Endothelial cell (in vitro differentiated cells): ENCODE measurements at regions not wholly inside any gene's neighbourhood (a gene's known extent, or its start where the extent isn't known, plus 50 kb on each side); places are given as distances from the start of the nearest gene placed in this dataset.

Source experiments
- DNase-seq: peaks from one replicate; pipeline ENCODE4 v3.0.0; 2021; ENCODE audit warnings: low spot score
- H3K27ac Mint-ChIP-seq: one replicate; pipeline ENCODE4 v1.8.0; 2021; ENCODE audit warnings: mixed read lengths, inconsistent platforms; ENCODE audit not compliant: unreplicated experiment
- H3K27me3 Mint-ChIP-seq: one replicate; pipeline ENCODE4 v1.8.0; 2021; ENCODE audit warnings: mild to moderate bottlenecking, moderate library complexity, mixed read lengths, inconsistent platforms; ENCODE audit not compliant: unreplicated experiment
- H3K36me3 Mint-ChIP-seq: one replicate; pipeline ENCODE4 v1.8.0; 2021; ENCODE audit warnings: mild to moderate bottlenecking, low read depth, mixed read lengths, inconsistent platforms; ENCODE audit not compliant: unreplicated experiment
- H3K4me1 Mint-ChIP-seq: one replicate; pipeline ENCODE4 v1.8.0; 2021; ENCODE audit warnings: mild to moderate bottlenecking, mixed read lengths, inconsistent platforms; ENCODE audit not compliant: unreplicated experiment
- H3K4me3 Mint-ChIP-seq: one replicate; pipeline ENCODE4 v1.8.0; 2021; ENCODE audit warnings: mild to moderate bottlenecking, mixed read lengths, inconsistent platforms; ENCODE audit not compliant: unreplicated experiment
- H3K9me3 Mint-ChIP-seq: one replicate; pipeline ENCODE4 v1.8.0; 2021; ENCODE audit warnings: mixed read lengths, inconsistent platforms; ENCODE audit not compliant: unreplicated experiment
- TF ChIP-seq, protein P1 (sequence below): fragments of 200-600 bp; sonication (generic); IDR thresholded peaks from one replicate; pipeline ENCODE4 v1.5.0; 2021; ENCODE audit warnings: antibody characterized with exemption; ENCODE audit not compliant: unreplicated experiment

DNA sequence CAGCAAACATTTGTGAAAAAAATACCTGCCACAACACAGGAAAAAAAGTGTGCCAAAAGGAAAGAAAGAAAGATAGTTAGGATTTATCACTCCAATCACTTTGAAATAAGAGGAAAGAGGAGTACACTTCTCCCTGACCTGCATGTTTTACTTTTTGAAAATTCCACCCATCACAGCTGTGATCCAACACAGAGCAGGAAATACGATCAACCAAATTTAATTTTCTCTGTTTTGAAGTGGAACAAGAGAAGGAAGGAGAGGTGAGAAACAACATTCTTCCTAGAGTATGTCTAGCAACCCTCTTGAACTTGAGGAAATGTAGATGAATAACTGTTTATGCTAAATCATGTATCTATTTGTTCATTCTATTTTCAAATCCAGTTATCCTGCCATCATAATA is 284.7 kb upstream of the SYT1 start:
- Mint-ChIP-seq H3K4me3 (no peak overlapping the region), H3K4me1 (peaks cover 13% of the 10 kb centered on the region), H3K9me3 (no peaks in the 10 kb centered on the region), H3K27ac (no peak overlapping the region), H3K36me3 (no peaks in the 10 kb centered on the region), H3K27me3 (no peaks in the 10 kb centered on the region)
- TF ChIP-seq, protein P1, sequence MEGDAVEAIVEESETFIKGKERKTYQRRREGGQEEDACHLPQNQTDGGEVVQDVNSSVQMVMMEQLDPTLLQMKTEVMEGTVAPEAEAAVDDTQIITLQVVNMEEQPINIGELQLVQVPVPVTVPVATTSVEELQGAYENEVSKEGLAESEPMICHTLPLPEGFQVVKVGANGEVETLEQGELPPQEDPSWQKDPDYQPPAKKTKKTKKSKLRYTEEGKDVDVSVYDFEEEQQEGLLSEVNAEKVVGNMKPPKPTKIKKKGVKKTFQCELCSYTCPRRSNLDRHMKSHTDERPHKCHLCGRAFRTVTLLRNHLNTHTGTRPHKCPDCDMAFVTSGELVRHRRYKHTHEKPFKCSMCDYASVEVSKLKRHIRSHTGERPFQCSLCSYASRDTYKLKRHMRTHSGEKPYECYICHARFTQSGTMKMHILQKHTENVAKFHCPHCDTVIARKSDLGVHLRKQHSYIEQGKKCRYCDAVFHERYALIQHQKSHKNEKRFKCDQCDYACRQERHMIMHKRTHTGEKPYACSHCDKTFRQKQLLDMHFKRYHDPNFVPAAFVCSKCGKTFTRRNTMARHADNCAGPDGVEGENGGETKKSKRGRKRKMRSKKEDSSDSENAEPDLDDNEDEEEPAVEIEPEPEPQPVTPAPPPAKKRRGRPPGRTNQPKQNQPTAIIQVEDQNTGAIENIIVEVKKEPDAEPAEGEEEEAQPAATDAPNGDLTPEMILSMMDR, result no peak
- DNase-seq, result no peak

DNA sequence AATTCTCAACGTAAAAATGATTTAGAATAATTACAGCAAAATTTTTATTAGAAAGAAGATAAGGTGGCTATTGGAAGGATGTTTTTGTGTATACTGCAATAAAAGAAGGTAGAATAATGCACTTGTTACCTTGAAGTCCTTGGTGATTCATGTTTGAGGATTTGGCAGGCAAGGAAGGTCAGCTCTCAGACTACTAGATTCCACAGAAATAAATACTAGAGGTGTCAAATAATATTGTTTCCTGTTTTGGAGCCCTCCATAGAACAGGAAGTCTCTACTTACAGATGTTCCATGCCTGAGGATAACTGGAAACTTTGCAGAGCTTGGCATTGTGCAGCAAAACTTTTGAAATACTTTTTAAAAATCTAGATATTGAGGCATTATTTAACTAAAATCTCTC is 284.3 kb upstream of the SYT1 start:
- Mint-ChIP-seq H3K9me3 (no peaks in the 10 kb centered on the region), H3K36me3 (no peaks in the 10 kb centered on the region), H3K4me1 (peaks cover 13% of the 10 kb centered on the region), H3K4me3 (no peak overlapping the region), H3K27me3 (no peaks in the 10 kb centered on the region), H3K27ac (no peak overlapping the region)
- no peak for DNase-seq
- TF ChIP-seq, protein P1, result no peak

DNA sequence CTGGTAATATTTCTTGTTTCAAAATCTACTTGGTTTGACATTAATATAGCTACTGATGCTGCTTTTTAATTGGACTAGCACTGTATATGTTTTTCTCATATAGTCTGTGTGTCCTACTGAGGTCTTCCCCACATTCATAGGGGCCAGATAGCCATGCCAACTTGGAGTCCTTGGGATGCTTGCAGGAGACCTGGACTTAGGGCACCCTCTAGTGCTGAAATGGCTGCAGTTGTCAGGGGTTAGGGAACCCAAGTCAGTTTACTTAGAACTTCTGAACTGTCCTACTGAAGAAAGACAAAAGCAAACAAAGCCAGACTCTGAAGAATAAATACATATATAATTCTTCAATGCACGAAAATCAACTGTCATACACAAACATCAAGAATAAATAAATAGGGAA is 279.9 kb upstream of the SYT1 start:
- TF ChIP-seq, protein P1, result peak; percentile 25
- Mint-ChIP-seq H3K4me3 (no peak overlapping the region), H3K36me3 (peaks cover 5% of the 10 kb centered on the region), H3K27me3 (no peaks in the 10 kb centered on the region), H3K9me3 (no peaks in the 10 kb centered on the region), H3K27ac (no peak overlapping the region), H3K4me1 (peaks cover 12% of the 10 kb centered on the region)
- DNase-seq, result peak; percentile 47

DNA sequence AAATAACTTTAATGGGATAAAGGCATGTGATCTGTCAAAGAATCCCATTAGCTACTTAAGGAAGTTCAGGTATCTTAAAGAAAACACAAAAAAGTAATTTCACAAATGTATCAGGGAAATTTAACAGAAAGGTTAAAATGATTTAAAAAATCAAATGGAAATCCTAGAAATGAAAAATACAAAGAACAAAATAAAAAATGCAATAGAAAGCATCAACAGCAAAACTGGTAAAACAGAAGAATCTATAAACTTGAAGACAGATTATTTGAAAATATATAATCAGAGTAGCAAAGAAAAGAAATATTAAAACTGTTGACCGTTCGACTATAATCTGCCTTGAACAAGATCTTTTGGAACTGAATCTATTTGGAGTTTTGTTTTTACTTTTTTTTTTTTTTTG is 279.4 kb upstream of the SYT1 start:
- Mint-ChIP-seq H3K9me3 (no peaks in the 10 kb centered on the region), H3K4me3 (no peak overlapping the region), H3K36me3 (peaks cover 5% of the 10 kb centered on the region), H3K4me1 (peaks cover 8% of the 10 kb centered on the region), H3K27ac (no peak overlapping the region), H3K27me3 (no peaks in the 10 kb centered on the region)
- TF ChIP-seq, protein P1, result no peak
- no peak for DNase-seq

DNA sequence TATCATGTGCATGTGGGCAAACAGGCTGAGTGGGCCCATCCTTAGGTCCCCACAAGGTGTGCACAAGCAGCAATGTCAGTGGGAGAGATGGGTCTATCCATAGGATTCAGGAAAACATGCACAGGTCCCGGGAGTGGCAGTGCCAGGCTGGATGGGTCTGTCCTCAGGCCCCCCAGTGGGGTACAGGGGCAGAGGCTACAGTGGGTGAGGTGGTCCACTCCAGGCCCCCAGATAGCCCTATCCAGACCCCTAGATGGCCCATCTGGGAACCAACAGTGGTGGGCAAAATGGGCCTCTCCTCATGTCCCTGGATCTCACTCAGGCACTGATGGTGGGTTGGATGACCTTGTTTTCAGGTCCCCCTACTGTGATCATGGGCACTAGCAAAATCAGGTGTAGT is 277.8 kb upstream of the SYT1 start:
- DNase-seq, result no peak
- no peak overlapping the region for H3K4me3 Mint-ChIP-seq
- TF ChIP-seq, protein P1, result no peak
- H3K9me3 Mint-ChIP-seq, result no peaks in the 10 kb centered on the region
- H3K36me3 Mint-ChIP-seq, result peaks cover 5% of the 10 kb centered on the region
- H3K27ac Mint-ChIP-seq, result no peak overlapping the region
- no peaks in the 10 kb centered on the region for H3K27me3 Mint-ChIP-seq
- H3K4me1 Mint-ChIP-seq, result no peaks in the 10 kb centered on the region
